ENCODE measurements at regions not wholly inside any gene's neighbourhood (a gene's known extent, or its start where the extent isn't known, plus 50 kb on each side); places are given as distances from the start of the nearest gene placed in this dataset.

DNA sequence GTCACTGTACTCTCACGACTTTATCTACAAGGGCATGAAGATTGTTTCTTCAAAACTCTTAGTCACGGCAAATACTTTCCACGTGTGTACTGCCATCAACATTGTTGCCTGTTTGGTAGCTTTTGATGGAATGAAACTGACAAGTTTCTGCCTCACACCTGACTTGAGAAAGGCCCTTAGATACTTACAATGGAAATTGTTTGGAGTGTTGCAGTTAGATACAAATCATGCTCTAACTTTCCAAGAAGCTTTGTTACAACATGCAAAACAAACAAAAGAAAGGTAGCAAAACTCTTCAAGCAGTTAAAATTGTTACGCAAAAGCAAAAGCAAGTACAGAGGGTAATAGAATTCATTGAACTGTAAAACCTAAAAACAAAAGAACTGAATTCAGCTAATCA is 91.1 kb upstream of the TLE4 start:
- TF ChIP-seq POLR2A (IDR thresholded peaks at IDR 0.05) = no peak
- no peak for TF ChIP-seq POLR2AphosphoS5 (IDR thresholded peaks at IDR 0.05)
- TF ChIP-seq, protein P1, sequence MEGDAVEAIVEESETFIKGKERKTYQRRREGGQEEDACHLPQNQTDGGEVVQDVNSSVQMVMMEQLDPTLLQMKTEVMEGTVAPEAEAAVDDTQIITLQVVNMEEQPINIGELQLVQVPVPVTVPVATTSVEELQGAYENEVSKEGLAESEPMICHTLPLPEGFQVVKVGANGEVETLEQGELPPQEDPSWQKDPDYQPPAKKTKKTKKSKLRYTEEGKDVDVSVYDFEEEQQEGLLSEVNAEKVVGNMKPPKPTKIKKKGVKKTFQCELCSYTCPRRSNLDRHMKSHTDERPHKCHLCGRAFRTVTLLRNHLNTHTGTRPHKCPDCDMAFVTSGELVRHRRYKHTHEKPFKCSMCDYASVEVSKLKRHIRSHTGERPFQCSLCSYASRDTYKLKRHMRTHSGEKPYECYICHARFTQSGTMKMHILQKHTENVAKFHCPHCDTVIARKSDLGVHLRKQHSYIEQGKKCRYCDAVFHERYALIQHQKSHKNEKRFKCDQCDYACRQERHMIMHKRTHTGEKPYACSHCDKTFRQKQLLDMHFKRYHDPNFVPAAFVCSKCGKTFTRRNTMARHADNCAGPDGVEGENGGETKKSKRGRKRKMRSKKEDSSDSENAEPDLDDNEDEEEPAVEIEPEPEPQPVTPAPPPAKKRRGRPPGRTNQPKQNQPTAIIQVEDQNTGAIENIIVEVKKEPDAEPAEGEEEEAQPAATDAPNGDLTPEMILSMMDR (IDR thresholded peaks at IDR 0.05) = no peak
- TF ChIP-seq EP300 (IDR thresholded peaks at IDR 0.05; ENCODE audit: low read depth) = no peak

All from transverse colon (tissue), 4 donors.